ENCODE measurements at regions not wholly inside any gene's neighbourhood (a gene's known extent, or its start where the extent isn't known, plus 50 kb on each side); places are given as distances from the start of the nearest gene placed in this dataset.

DNA sequence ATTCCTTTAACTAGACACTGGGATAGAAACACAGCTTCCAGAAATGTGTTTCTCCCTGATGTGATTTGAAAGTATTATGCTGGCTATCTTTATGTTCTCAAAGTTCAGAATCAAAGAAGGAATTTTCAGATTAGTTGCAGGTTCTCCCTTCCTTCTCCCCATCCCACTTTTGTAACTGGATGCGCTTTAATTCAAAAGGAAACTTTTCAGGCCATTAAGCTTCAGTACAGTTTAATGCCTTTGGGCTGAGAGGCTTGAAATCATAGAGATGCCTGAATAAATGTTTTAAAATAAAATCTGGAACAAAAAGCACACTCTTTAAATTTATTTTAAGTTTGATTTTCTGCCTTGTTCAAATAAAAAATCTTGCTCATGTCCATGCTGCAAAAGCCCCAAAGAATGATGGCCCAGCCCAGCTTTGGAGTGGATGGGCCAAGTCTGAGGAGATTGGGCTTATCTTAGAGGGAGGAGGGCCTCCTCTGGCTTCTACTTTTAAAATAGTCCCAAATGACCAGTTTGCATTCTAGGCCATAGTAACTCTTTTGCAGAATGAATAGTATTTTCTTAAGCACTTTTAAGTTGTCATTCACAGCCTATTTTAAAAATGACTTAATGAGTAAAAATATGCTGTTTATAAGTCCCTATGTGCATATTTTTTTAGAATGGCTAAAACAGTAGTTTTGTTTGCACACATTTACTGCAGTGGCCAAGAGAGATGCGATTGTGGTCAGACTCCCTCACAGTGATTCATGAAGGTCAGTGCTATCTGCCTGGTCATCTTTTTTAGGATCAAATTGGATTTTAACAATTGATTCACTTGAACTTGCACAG is 129.2 kb downstream of the MTX2 start:
- H3K9me3 Mint-ChIP-seq, result no peaks in the 10 kb centered on the region
- H3K36me3 Mint-ChIP-seq, result no peaks in the 10 kb centered on the region
- H3K27ac Mint-ChIP-seq, result no peak overlapping the region
- H3K27me3 Mint-ChIP-seq (ENCODE audit: low read depth), result no peaks in the 10 kb centered on the region
- DNase-seq (ENCODE audit: low spot score) (no peak), ATAC-seq (no peak)
- peaks cover 12% of the 10 kb centered on the region for H3K4me1 Mint-ChIP-seq
- TF ChIP-seq FOXK1 (CRISPR knock-in tag; IDR thresholded peaks at IDR 0.05), result no peak
- TF ChIP-seq NFYB (CRISPR knock-in tag; conservative IDR thresholded peaks at IDR 0.05; ENCODE audit: low read depth), result no peak
- no peak for TF ChIP-seq TEAD1 (CRISPR knock-in tag; IDR thresholded peaks at IDR 0.05)
- TF ChIP-seq ZMAT4 (CRISPR knock-in tag; IDR thresholded peaks at IDR 0.05), result no peak
- no peak for TF ChIP-seq SP1 (CRISPR knock-in tag; conservative IDR thresholded peaks at IDR 0.05)
- TF ChIP-seq ZNF425 (CRISPR knock-in tag; conservative IDR thresholded peaks at IDR 0.05), result no peak
- TF ChIP-seq ATF1 (CRISPR knock-in tag; IDR thresholded peaks at IDR 0.05), result no peak
- no peak for TF ChIP-seq ZNF219 (CRISPR knock-in tag; IDR thresholded peaks at IDR 0.05; ENCODE audit: borderline replicate concordance)
- no peak for TF ChIP-seq ERG (CRISPR knock-in tag; IDR thresholded peaks at IDR 0.05)
- no peak for TF ChIP-seq SOX15 (CRISPR knock-in tag; IDR thresholded peaks at IDR 0.05)
- TF ChIP-seq ZNF416 (CRISPR knock-in tag; IDR thresholded peaks at IDR 0.05), result no peak
- H3K4me3 Mint-ChIP-seq, result no peak overlapping the region
- POLR2A ChIA-PET, result no interaction called here
- CTCF ChIA-PET, result no interaction called here

GRCh38 chr2:176399074-176399598 is 129.9 kb downstream of the MTX2 start:
- no peaks in the 10 kb centered on the region for H3K9me3 Mint-ChIP-seq

More at GRCh38 chr2:176399074-176399598, 129.9 kb downstream of the MTX2 start:
- ATAC-seq, result no peak
- Mint-ChIP-seq H3K27me3 (ENCODE audit: low read depth) (no peaks in the 10 kb centered on the region), H3K27ac (no peak overlapping the region), H3K36me3 (no peaks in the 10 kb centered on the region), H3K4me1 (peaks cover 12% of the 10 kb centered on the region), H3K4me3 (no peak overlapping the region)
- no peak for DNase-seq (ENCODE audit: low spot score)
- TF ChIP-seq PREB (CRISPR knock-in tag; IDR thresholded peaks at IDR 0.05; ENCODE audit: borderline replicate concordance) (no peak), TP53 (CRISPR knock-in tag; IDR thresholded peaks at IDR 0.05) (no peak), ZNF423 (CRISPR knock-in tag; IDR thresholded peaks at IDR 0.05) (no peak), ARID4B (CRISPR knock-in tag; IDR thresholded peaks at IDR 0.05; ENCODE audit: borderline replicate concordance) (no peak), NR3C1 (CRISPR knock-in tag; conservative IDR thresholded peaks at IDR 0.05; ENCODE audit: low read depth) (no peak), PRRX2 (CRISPR knock-in tag; IDR thresholded peaks at IDR 0.05) (no peak), KAT7 (CRISPR knock-in tag; IDR thresholded peaks at IDR 0.05; ENCODE audit: borderline replicate concordance) (no peak)
- ChIA-PET CTCF (no interaction called here), POLR2A (no interaction called here)

Data from WTC11 (cell line).